ENCODE measurements at regions not wholly inside any gene's neighbourhood (a gene's known extent, or its start where the extent isn't known, plus 50 kb on each side); places are given as distances from the start of the nearest gene placed in this dataset.

- H3K18ac ChIP-seq (ENCODE audit: insufficient read length, low read depth, low read length), result no peak overlapping the region
- no peak overlapping the region for H3K9ac ChIP-seq (ENCODE audit: extremely low read depth, insufficient read length, low read length)
- no peaks in the 10 kb centered on the region; a peak in 1 of 7 replicates for H3K36me3 Mint-ChIP-seq (ENCODE audit: insufficient read depth in 1 of 3, low read depth in 3 of 3)
Observed at GRCh38 chr4:158462611-158463010, 59.1 kb upstream of the RXFP1 start.

More at GRCh38 chr4:158462611-158463010, 59.1 kb upstream of the RXFP1 start:
- H3K79me1 ChIP-seq (ENCODE audit: insufficient read depth, low read depth, low read length, poor library complexity, severe bottlenecking), result no peaks in the 10 kb centered on the region
- no peaks in the 10 kb centered on the region; a peak in 1 of 4 replicates for H3K4me1 Mint-ChIP-seq
- H3K9me3 ChIP-seq (ENCODE audit: control insufficient read depth, low read depth, low read length), result no peaks in the 10 kb centered on the region
- H3K9me3 Mint-ChIP-seq, result no peaks in the 10 kb centered on the region
- no peak overlapping the region for H2AK5ac ChIP-seq (ENCODE audit: insufficient read length, low read length)
- no peak overlapping the region for H3K27ac ChIP-seq (ENCODE audit: insufficient read length, low read depth, low read length)
- no peak overlapping the region for H3K4me2 ChIP-seq (ENCODE audit: insufficient read depth, insufficient read length, low read length)
- no peak overlapping the region for H3K4me3 Mint-ChIP-seq
- H2BK12ac ChIP-seq (ENCODE audit: insufficient read length, low read depth, low read length), result no peak overlapping the region
- no peaks in the 10 kb centered on the region for H3K23me2 ChIP-seq (ENCODE audit: insufficient read length, low read depth, low read length, poor library complexity, severe bottlenecking)
- no peak overlapping the region for H4K91ac ChIP-seq (ENCODE audit: insufficient read length, low read depth, low read length)
- H2AFZ ChIP-seq (ENCODE audit: low read length), result no peak overlapping the region
- H4K8ac ChIP-seq (replicated peaks; ENCODE audit: insufficient read length, low read depth, low read length), result no peak overlapping the region
- H2BK20ac ChIP-seq (ENCODE audit: low read depth, low read length, poor library complexity, severe bottlenecking), result no peak overlapping the region
- no peaks in the 10 kb centered on the region for H3K79me2 ChIP-seq (ENCODE audit: insufficient read depth, low read length)
- H3K27ac Mint-ChIP-seq, result no peak overlapping the region
- H4K20me1 ChIP-seq (ENCODE audit: control insufficient read depth, insufficient read depth, insufficient read length), result no peaks in the 10 kb centered on the region
- no peak overlapping the region for H3K14ac ChIP-seq (ENCODE audit: insufficient read depth, low read length)
- H3K4me1 ChIP-seq (ENCODE audit: insufficient read depth, low read length), result no peaks in the 10 kb centered on the region
- no peaks in the 10 kb centered on the region for H3K27me3 Mint-ChIP-seq (ENCODE audit: low read depth)
- no peak overlapping the region for H3T11ph ChIP-seq (ENCODE audit: low read length)
- no peak overlapping the region for H3K4ac ChIP-seq (ENCODE audit: low read depth, low read length)
- no peak overlapping the region for H3K56ac ChIP-seq (ENCODE audit: insufficient read length, low read depth, low read length)
- no peak overlapping the region for H4K5ac ChIP-seq (ENCODE audit: insufficient read length, low read depth, low read length)
- H2BK120ac ChIP-seq (ENCODE audit: low read depth, low read length, poor library complexity, severe bottlenecking), result no peak overlapping the region
- no peak overlapping the region for H2BK15ac ChIP-seq (ENCODE audit: low read depth, low read length)
- TF ChIP-seq, protein P1, sequence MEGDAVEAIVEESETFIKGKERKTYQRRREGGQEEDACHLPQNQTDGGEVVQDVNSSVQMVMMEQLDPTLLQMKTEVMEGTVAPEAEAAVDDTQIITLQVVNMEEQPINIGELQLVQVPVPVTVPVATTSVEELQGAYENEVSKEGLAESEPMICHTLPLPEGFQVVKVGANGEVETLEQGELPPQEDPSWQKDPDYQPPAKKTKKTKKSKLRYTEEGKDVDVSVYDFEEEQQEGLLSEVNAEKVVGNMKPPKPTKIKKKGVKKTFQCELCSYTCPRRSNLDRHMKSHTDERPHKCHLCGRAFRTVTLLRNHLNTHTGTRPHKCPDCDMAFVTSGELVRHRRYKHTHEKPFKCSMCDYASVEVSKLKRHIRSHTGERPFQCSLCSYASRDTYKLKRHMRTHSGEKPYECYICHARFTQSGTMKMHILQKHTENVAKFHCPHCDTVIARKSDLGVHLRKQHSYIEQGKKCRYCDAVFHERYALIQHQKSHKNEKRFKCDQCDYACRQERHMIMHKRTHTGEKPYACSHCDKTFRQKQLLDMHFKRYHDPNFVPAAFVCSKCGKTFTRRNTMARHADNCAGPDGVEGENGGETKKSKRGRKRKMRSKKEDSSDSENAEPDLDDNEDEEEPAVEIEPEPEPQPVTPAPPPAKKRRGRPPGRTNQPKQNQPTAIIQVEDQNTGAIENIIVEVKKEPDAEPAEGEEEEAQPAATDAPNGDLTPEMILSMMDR (conservative IDR thresholded peaks at IDR 0.05), result no peak
- DNase-seq, result no peak
- H2BK5ac ChIP-seq (ENCODE audit: insufficient read length, low read length), result no peak overlapping the region
- H3K27me3 ChIP-seq (ENCODE audit: insufficient read depth, low read length), result no peaks in the 10 kb centered on the region
- no peak overlapping the region for H3K23ac ChIP-seq (ENCODE audit: insufficient read length, low read depth, low read length)

Data from H9 (cell line).